Left lobe of liver (tissue), 2 donors: ENCODE measurements at regions not wholly inside any gene's neighbourhood (a gene's known extent, or its start where the extent isn't known, plus 50 kb on each side); places are given as distances from the start of the nearest gene placed in this dataset.
"Not testable (repeated sequence)": the region's sequence is repeated elsewhere in the genome, so short reads cannot be mapped to it uniquely, and the experiment has no call there.

Source experiments
- ATAC-seq: fragments of 200-7000 bp; cut with Tn5 transposase; one replicate; pipeline ENCODE4 v1.9.1; 2020; ENCODE audit warnings: mild to moderate bottlenecking, moderate library complexity
- DNase-seq: peaks from one replicate; pipeline ENCODE4 v3.0.0-alpha.2; 2020; ENCODE audit warnings: low spot score
- donor health status: DM: no; HTN: no; CAD: no; lungs with moderate emphysema.
- donor health status: DM: no; HTN: yes; CAD: no.

DNA sequence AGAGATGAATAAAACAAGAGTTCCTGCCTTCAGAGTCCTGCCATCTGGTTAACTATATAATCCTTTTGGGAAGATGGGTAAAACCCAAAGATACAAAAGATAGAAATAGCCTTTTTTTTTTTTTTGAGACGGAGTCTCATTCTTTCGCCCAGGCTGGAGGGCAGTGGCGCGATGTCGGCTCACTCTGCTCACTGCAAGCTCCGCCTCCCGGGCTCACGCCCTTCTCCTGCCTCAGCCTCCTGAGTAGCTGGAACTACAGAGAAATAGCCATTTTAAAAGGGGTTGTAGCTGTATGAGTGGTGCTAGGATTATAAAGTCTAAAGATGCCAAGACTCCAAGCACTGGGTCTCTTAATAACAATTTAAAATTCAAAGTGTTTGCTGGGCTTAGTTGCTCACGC, 97.2 kb downstream of the KDR start:
- ATAC-seq (no peak), DNase-seq (no peak)

DNA sequence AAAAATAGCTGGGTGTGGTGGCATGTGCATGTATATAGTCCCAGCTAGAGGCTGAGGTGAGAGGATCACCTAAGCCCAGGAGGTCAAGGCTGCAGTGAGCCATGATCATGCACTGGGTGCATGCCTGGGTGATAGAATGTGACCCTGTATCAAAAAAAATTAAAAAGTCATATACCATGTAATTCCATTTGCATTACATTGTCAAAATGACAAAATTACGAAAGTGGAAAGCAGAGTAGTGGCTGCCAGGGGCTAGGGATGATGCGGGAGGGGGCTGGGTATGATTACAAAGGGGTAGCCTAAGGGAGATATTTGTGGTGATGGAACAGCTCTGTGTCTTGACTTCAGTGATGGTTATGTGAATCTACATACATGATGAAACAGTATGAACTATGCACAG, 97.8 kb downstream of the KDR start:
- no peak for DNase-seq
- no peak for ATAC-seq

DNA sequence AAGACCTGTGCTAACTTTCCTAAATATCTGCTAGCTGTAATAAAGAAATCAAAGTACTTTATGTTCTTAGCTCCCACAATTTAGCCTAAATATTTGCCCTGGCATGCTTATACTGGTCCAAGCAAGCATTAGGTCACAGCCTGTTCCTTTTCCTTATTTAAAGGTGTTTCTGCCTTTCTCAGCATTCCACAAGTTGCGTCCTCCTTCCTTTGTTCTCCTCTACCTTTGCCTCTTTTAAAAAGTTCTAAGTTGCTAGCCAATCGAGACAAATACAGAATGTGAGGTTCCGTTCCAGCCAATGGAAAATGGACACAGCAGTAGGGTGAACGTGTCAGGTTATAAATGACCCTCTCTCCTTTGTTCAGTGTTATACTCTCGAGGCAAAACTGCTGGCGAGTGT, 99.9 kb downstream of the KDR start:
- ATAC-seq, DNase-seq: not testable (repeated sequence)

GRCh38 chr4:55023030-55023429, 102.4 kb downstream of the KDR start:
- DNase-seq (no peak), ATAC-seq (no peak)

DNA sequence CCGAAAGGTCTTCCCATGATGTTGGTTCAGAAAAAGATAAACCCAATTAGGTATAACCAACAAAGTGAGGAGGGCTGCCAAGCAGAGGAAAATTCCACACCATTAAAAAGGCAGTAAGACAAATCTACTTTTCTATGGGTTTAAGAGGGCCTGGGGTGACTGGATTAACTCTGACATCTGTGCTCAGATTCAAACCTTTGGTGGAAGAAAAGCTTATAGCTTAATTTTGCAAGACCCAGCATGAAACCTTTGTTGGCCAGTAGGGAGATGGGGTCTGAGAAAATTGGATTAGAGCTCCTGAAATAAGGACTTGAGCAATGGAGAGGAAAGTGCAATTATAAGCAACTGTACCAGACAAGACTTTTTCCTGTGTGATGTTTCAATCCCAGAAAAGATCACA, 104.2 kb downstream of the KDR start:
- ATAC-seq (no peak), DNase-seq (no peak)

DNA sequence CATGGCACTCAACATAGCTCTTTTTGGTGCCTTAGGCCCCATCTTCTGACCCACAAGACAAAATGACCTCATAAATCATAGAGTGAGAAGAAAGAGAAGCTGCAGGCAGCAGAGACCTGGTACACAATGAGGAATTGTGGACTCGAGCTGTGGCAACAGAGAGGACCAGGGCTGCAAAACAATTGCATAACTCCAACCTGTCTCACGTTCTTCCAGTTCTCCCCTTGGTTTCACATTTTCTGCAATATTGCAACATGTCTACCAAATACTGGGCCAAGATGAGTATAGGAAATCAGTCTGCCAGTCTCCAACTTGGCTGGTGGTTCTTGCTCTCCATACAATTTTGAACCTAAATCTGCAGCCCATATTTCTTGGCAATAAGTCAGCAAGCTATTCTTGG, 105.3 kb downstream of the KDR start:
- ATAC-seq: no peak
- no peak for DNase-seq

GRCh38 chr4:55018978-55019377, 106.4 kb downstream of the KDR start:
- no peak for ATAC-seq
- DNase-seq: no peak

DNA sequence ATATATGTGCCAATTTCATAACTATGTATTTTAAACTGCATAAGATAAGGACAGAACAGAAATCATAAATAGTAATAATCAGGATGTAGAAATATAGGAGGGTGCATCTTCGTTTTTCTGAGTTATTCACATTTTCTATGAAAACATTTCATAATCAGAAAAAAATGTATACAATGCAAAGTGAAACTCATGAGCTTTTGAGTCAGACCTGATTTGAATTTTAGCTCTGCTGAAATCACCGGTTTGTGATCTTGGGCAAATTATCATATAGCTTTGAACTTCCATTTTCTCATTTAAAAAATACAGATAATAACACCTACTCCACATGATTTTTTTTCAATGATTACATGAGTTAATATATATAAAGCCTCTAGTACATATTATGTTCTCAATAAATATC, 106.9 kb downstream of the KDR start:
- ATAC-seq: no peak
- no peak for DNase-seq

DNA sequence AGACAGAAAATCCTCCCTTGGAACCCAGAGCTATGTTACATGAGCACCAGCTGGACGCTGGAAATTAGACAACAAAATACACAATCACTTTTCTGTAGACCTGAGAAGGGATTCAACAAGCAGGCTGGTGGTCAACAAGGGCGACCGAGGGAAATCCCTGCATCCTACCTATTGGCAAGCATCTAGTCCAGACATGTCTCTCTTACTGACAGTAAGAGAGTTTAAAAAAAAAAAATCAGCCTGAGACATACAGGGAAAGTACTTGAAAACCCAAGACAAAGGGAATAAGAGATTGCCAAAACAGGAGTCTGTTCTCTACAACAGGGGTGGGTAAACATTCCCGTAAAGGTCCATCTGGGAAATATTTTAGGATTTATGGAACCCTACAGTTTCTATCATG, 108.0 kb downstream of the KDR start:
- ATAC-seq (no peak), DNase-seq (no peak)

GRCh38 chr4:55016131-55016530, 109.3 kb downstream of the KDR start:
- ATAC-seq (no peak), DNase-seq (no peak)

GRCh38 chr4:55014876-55015275, 110.5 kb downstream of the KDR start:
- DNase-seq (no peak), ATAC-seq (no peak)

DNA sequence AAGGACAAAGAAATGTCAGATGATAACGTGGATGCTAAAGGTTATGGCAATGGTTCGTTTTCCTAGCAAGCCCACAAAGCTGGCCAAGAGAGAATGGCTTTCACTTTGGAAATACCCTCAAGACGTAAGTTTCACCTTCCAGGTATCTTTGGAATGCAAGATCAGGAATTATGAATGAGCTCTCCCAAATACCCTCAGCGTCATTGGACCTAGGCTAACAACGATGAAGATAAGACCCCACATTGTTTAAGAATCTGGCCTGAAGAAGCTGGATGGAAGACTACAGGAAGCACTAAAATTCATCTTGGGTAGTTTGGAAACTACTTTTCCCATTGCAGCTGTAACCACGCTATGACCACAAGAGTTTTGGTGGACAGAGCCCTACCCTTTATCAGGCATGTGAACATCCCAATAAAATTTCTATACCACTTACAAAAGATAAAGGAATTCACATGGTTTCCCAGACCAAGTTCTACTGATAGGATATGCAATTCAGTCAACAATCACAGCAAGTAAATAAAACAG, 111.9 kb downstream of the KDR start:
- ATAC-seq (no peak), DNase-seq (no peak)

- ATAC-seq (no peak), DNase-seq (no peak)
Observed at GRCh38 chr4:55012363-55013230, 112.8 kb downstream of the KDR start.

- no peak for ATAC-seq
Observed at GRCh38 chr4:55011761-55012160, 113.6 kb downstream of the KDR start.

DNA sequence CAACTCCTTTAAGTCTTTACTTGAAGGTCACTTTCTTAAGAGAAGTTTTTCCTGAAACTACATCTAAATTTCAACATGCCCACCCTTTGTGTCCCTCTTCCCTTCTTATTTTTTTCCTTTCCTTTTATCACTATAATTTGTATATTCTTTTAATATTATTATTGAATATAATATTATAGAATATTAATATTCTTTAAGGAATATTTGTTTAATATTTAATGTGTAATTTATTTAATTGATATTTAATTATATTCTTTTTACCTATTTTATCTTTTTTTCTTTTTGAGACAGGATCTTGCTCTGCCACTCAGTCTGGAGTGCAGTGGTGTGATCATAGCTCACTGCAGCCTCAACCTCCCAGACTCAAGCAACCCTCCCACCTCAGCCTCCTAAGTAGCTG, 114.8 kb downstream of the KDR start:
- DNase-seq (no peak), ATAC-seq (no peak)

More at GRCh38 chr4:55011761-55012160, 113.6 kb downstream of the KDR start:
- DNase-seq: no peak

GRCh38 chr4:55008166-55009056, 117.0 kb downstream of the KDR start:
- no peak for DNase-seq
- ATAC-seq: peak; percentile 45

DNA sequence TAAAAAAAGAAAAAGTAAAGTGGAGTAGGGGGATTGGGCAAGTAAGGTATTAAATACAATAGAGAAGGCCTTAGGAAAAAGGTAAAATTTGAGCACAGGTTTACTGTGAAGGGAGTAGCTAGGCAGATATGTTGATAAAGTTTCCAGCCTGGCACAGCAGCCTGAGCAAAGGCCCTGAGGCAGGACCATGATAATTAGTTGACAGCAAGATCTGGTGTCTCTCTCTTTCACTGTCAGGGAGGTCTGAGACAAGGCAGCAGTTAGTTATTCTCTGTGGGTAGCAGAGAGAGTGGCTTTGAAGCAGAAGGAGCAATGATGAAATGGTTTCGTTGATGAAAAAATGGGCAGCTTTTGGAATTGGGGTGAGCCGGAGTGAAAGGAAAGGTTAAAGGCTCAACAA, 119.5 kb downstream of the KDR start:
- DNase-seq (no peak), ATAC-seq (no peak)

GRCh38 chr4:55004831-55005230, 120.6 kb downstream of the KDR start:
- DNase-seq (no peak), ATAC-seq (no peak)

GRCh38 chr4:55002431-55002830, 123.0 kb downstream of the KDR start:
- DNase-seq: no peak
- ATAC-seq: no peak

- DNase-seq (no peak), ATAC-seq (no peak)
Observed at GRCh38 chr4:55001538-55001937, 123.9 kb downstream of the KDR start.

DNA sequence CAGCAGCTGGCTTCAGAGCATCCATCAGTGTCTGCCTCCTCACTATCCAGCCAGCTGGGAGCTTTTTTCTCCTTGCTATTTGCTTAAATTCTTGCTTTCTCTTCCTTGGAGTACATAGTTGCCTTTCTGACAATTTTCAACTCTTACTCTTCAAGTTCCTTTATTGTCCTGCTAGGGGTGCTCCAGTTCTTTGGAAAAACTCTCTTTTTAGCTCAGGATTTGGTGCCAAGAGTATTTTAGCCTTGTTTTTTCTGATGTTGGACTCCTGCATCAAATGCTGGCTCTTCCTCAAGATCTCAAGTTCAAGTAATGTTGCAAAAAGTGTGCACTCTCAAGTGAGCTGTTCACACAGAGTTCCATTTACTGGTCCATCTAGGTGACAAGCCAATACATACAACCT, 126.4 kb downstream of the KDR start:
- DNase-seq (no peak), ATAC-seq (no peak)
